Keratinocyte (primary cell): ENCODE measurements at regions not wholly inside any gene's neighbourhood (a gene's known extent, or its start where the extent isn't known, plus 50 kb on each side); places are given as distances from the start of the nearest gene placed in this dataset.

Experiments used
- CTCF ChIP-seq, 3 experiments: IDR thresholded peaks in 1 of 3; conservative IDR thresholded peaks in 1 of 3; optimal IDR thresholded peaks in 1 of 3; 2 replicates in 2 of 3; 3 replicates in 1 of 3; pipeline versions ENCODE3 to v1.5.1; 2011; ENCODE audit warnings: low read length in 3 of 3, mild to moderate bottlenecking in 3 of 3, moderate library complexity in 2 of 3, control low read depth in 1 of 3, inconsistent platforms in 1 of 3; ENCODE audit not compliant: insufficient read depth in 2 of 3; ENCODE audit errors: extremely low read depth in 1 of 3
- EZH2 ChIP-seq: IDR thresholded peaks from one replicate; pipeline ENCODE4 v1.6.1; 2012; ENCODE audit warnings: inconsistent platforms, mild to moderate bottlenecking, low read length, moderate library complexity

- TF ChIP-seq CTCF (optimal IDR thresholded peaks at IDR 0.05 in 1 of 3, IDR thresholded peaks at IDR 0.05 in 1 of 3, conservative IDR thresholded peaks at IDR 0.05 in 1 of 3; ENCODE audit: extremely low read depth in 1 of 3, insufficient read depth in 2 of 3, low read length in 3 of 3) (no peak), EZH2 (no peak)
Observed at GRCh38 chr4:104971462-104971861, 175.2 kb upstream of the TET2 start.
